GM20431 (cell line): ENCODE measurements at regions not wholly inside any gene's neighbourhood (a gene's known extent, or its start where the extent isn't known, plus 50 kb on each side); places are given as distances from the start of the nearest gene placed in this dataset.

Experiments used
- in situ Hi-C: fragments of 300-500 bp; cut with MseI, MboI; formaldehyde crosslinking; loops from one replicate; pipeline ENCODE4 v1.15.0; 2020; ENCODE audit warnings: low sequenced_read_pairs; ENCODE audit not compliant: unreplicated experiment

GRCh38 chr2:120892967-120893667 lies 157.4 kb downstream of the GLI2 start:
- in situ Hi-C loops, result no loop called here

GRCh38 chr2:120893811-120894584 lies 158.3 kb downstream of the GLI2 start:
- in situ Hi-C loops, result no loop called here

GRCh38 chr2:120894966-120895365 lies 159.3 kb downstream of the GLI2 start:
- in situ Hi-C loops, result no loop called here

GRCh38 chr2:120896126-120896525 lies 160.5 kb downstream of the GLI2 start:
- in situ Hi-C loops, result no loop called here

- in situ Hi-C loops, result no loop called here
These were observed 161.2 kb downstream of the GLI2 start for GRCh38 chr2:120896901-120897300.

GRCh38 chr2:120897399-120897798 lies 161.7 kb downstream of the GLI2 start:
- in situ Hi-C loops, result no loop called here

GRCh38 chr2:120898496-120898895 lies 162.8 kb downstream of the GLI2 start:
- in situ Hi-C loops, result no loop called here

- in situ Hi-C loops, result no loop called here
These were observed 163.5 kb downstream of the GLI2 start for GRCh38 chr2:120898961-120899750.

GRCh38 chr2:120899771-120900170 lies 164.1 kb downstream of the GLI2 start:
- in situ Hi-C loops, result no loop called here

- in situ Hi-C loops, result no loop called here
These were observed 165.5 kb downstream of the GLI2 start for GRCh38 chr2:120901201-120901600.

- in situ Hi-C loops, result no loop called here
These were observed 166.9 kb downstream of the GLI2 start for GRCh38 chr2:120902592-120902991.

- in situ Hi-C loops, result no loop called here
These were observed 168.7 kb downstream of the GLI2 start for GRCh38 chr2:120904379-120904778.

- in situ Hi-C loops, result no loop called here
These were observed 169.2 kb downstream of the GLI2 start for GRCh38 chr2:120904830-120905234.

- in situ Hi-C loops, result no loop called here
These were observed 169.6 kb downstream of the GLI2 start for GRCh38 chr2:120905298-120905697.

- in situ Hi-C loops, result no loop called here
These were observed 170.3 kb downstream of the GLI2 start for GRCh38 chr2:120905824-120906571.

GRCh38 chr2:120906914-120907313 lies 171.2 kb downstream of the GLI2 start:
- in situ Hi-C loops, result no loop called here

GRCh38 chr2:120907822-120908221 lies 172.2 kb downstream of the GLI2 start:
- in situ Hi-C loops, result no loop called here

GRCh38 chr2:120908314-120908975 lies 172.8 kb downstream of the GLI2 start:
- in situ Hi-C loops, result no loop called here

- in situ Hi-C loops, result no loop called here
These were observed 173.4 kb downstream of the GLI2 start for GRCh38 chr2:120909102-120909501.

GRCh38 chr2:120910164-120910563 lies 174.5 kb downstream of the GLI2 start:
- in situ Hi-C loops, result no loop called here
